Hepatocyte (in vitro differentiated cells): ENCODE measurements at regions not wholly inside any gene's neighbourhood (a gene's known extent, or its start where the extent isn't known, plus 50 kb on each side); places are given as distances from the start of the nearest gene placed in this dataset.

ENCODE experiments used
- DNase-seq: peaks from one replicate; pipeline ENCODE4 v3.0.0-alpha.2; 2016; ENCODE audit warnings: low spot score
- H2AFZ ChIP-seq: fragments of 200-600 bp; sonication (generic); 2 replicates; pipeline ENCODE4 v1.6.0; 2016; ENCODE audit warnings: antibody characterized with exemption, mild to moderate bottlenecking
- H3K27ac ChIP-seq: fragments of 200-600 bp; sonication (generic); 2 replicates; pipeline ENCODE4 v1.5.1; 2016; ENCODE audit warnings: mild to moderate bottlenecking
- H3K27me3 ChIP-seq: fragments of 200-600 bp; sonication (generic); 2 replicates; pipeline ENCODE4 v1.6.1; 2016
- H3K36me3 ChIP-seq: fragments of 200-600 bp; sonication (generic); replicated peaks from 2 replicates; pipeline ENCODE4 v1.5.1; 2016; ENCODE audit warnings: low read depth; ENCODE audit not compliant: insufficient read depth
- H3K4me1 ChIP-seq: fragments of 200-600 bp; sonication (generic); 2 replicates; pipeline ENCODE4 v1.5.1; 2016; ENCODE audit warnings: mild to moderate bottlenecking, moderate library complexity; ENCODE audit not compliant: insufficient read depth
- H3K4me2 ChIP-seq: fragments of 200-600 bp; sonication (generic); 2 replicates; pipeline ENCODE4 v1.6.0; 2016
- H3K4me3 ChIP-seq: fragments of 200-600 bp; sonication (generic); 2 replicates; pipeline ENCODE4 v1.5.1; 2016; ENCODE audit warnings: mild to moderate bottlenecking
- H3K79me2 ChIP-seq: fragments of 200-600 bp; sonication (generic); 2 replicates; pipeline ENCODE4 v1.6.0; 2017; ENCODE audit warnings: mild to moderate bottlenecking
- H3K9me2 ChIP-seq: fragments of 200-600 bp; sonication (generic); replicated peaks from 2 replicates; pipeline ENCODE4 v1.6.0; 2017; ENCODE audit warnings: mild to moderate bottlenecking; ENCODE audit not compliant: insufficient read depth
- H3K9me3 ChIP-seq: fragments of 200-600 bp; sonication (generic); 2 replicates; pipeline ENCODE4 v1.5.1; 2016; ENCODE audit warnings: low read depth, mild to moderate bottlenecking
- H4K20me1 ChIP-seq: fragments of 200-600 bp; sonication (generic); 2 replicates; pipeline ENCODE4 v1.6.0; 2016; ENCODE audit warnings: mild to moderate bottlenecking; ENCODE audit not compliant: insufficient read depth, poor library complexity, severe bottlenecking
- CTCF ChIP-seq: fragments of 200-600 bp; sonication (generic); IDR thresholded peaks from 2 replicates; pipeline ENCODE4 v1.5.1; 2016; ENCODE audit warnings: antibody characterized with exemption, mild to moderate bottlenecking; ENCODE audit not compliant: poor library complexity
- EZH2 ChIP-seq: fragments of 200-600 bp; sonication (generic); IDR thresholded peaks from 2 replicates; pipeline ENCODE4 v1.6.1; 2016; ENCODE audit warnings: antibody characterized with exemption, mild to moderate bottlenecking, borderline replicate concordance
- EZH2phosphoT487 ChIP-seq: fragments of 200-600 bp; sonication (generic); IDR thresholded peaks from one replicate; pipeline ENCODE4 v1.6.1; 2018; ENCODE audit warnings: antibody characterized with exemption, mild to moderate bottlenecking, low read depth, moderate library complexity; ENCODE audit not compliant: unreplicated experiment, severe bottlenecking
- WGBS: methylation state at CpG from one replicate; pipeline ENCODE4 v1.1.6; 2016; ENCODE audit warnings: low lambda C conversion rate; ENCODE audit errors: missing lambda C conversion rate; 5-methylcytosine and 5-hydroxymethylcytosine counted together

GRCh38 chr15:69887553-69887952 is 210.2 kb downstream of the TLE3 start:
- no peaks in the 10 kb centered on the region for H3K36me3 ChIP-seq
- no peak overlapping the region for H3K27ac ChIP-seq
- H3K4me3 ChIP-seq = no peak overlapping the region
- no peaks in the 10 kb centered on the region for H4K20me1 ChIP-seq
- no peaks in the 10 kb centered on the region for H3K4me1 ChIP-seq
- no peaks in the 10 kb centered on the region for H3K9me3 ChIP-seq
- no peak for TF ChIP-seq EZH2
- no peak for TF ChIP-seq EZH2phosphoT487
- TF ChIP-seq CTCF = no peak
- H3K4me2 ChIP-seq = no peak overlapping the region
- no peak overlapping the region for H2AFZ ChIP-seq
- DNase-seq = no peak
- H3K27me3 ChIP-seq = no peaks in the 10 kb centered on the region
- WGBS = 74% methylated on average over 1 of the region's 1 CpG
- H3K9me2 ChIP-seq = no peaks in the 10 kb centered on the region
- H3K79me2 ChIP-seq = no peaks in the 10 kb centered on the region

GRCh38 chr15:69888406-69888805 is 209.3 kb downstream of the TLE3 start:
- H3K27ac ChIP-seq = no peak overlapping the region
- WGBS = 92% methylated on average over 2 of the region's 2 CpGs

GRCh38 chr15:69891070-69891536 is 206.6 kb downstream of the TLE3 start:
- Histone ChIP-seq H3K27me3 (peaks cover 4% of the 10 kb centered on the region), H3K4me2 (no peak overlapping the region), H3K4me3 (no peak overlapping the region), H3K4me1 (no peaks in the 10 kb centered on the region), H3K9me2 (no peaks in the 10 kb centered on the region), H3K36me3 (no peaks in the 10 kb centered on the region), H2AFZ (no peak overlapping the region), H4K20me1 (no peaks in the 10 kb centered on the region), H3K9me3 (no peaks in the 10 kb centered on the region), H3K79me2 (no peaks in the 10 kb centered on the region), H3K27ac (no peak overlapping the region)
- TF ChIP-seq CTCF (no peak), EZH2phosphoT487 (no peak), EZH2 (no peak)
- 80% methylated on average over 5 of the region's 5 CpGs for WGBS
- no peak for DNase-seq

More at GRCh38 chr15:69888406-69888805, 209.3 kb downstream of the TLE3 start:
- H3K79me2 ChIP-seq = no peaks in the 10 kb centered on the region
- no peaks in the 10 kb centered on the region for H3K27me3 ChIP-seq
- H3K9me3 ChIP-seq = no peaks in the 10 kb centered on the region
- H4K20me1 ChIP-seq = no peaks in the 10 kb centered on the region
- no peak for DNase-seq
- no peaks in the 10 kb centered on the region for H3K4me1 ChIP-seq
- no peak overlapping the region for H3K4me3 ChIP-seq
- H3K9me2 ChIP-seq = no peaks in the 10 kb centered on the region
- H2AFZ ChIP-seq = no peak overlapping the region
- H3K4me2 ChIP-seq = no peak overlapping the region
- no peaks in the 10 kb centered on the region for H3K36me3 ChIP-seq
- TF ChIP-seq CTCF = no peak
- no peak for TF ChIP-seq EZH2phosphoT487
- no peak for TF ChIP-seq EZH2

GRCh38 chr15:69891606-69892005 is 206.1 kb downstream of the TLE3 start:
- Histone ChIP-seq H4K20me1 (no peaks in the 10 kb centered on the region), H3K4me3 (no peak overlapping the region), H3K9me3 (no peaks in the 10 kb centered on the region), H3K79me2 (no peaks in the 10 kb centered on the region), H3K4me1 (no peaks in the 10 kb centered on the region), H3K27me3 (peaks cover 4% of the 10 kb centered on the region), H3K27ac (no peak overlapping the region), H3K9me2 (no peaks in the 10 kb centered on the region), H3K4me2 (no peak overlapping the region), H3K36me3 (no peaks in the 10 kb centered on the region), H2AFZ (no peak overlapping the region)
- WGBS = 75% methylated on average over 7 of the region's 7 CpGs
- DNase-seq = no peak
- TF ChIP-seq EZH2 (no peak), CTCF (no peak), EZH2phosphoT487 (no peak)
